GM12891 (cell line): ENCODE measurements at regions not wholly inside any gene's neighbourhood (a gene's known extent, or its start where the extent isn't known, plus 50 kb on each side); places are given as distances from the start of the nearest gene placed in this dataset.

Source experiments
- DNase-seq: peaks from one replicate; pipeline ENCODE4 v3.0.0; 2011; ENCODE audit warnings: low spot score; ENCODE audit not compliant: insufficient read length
- FAIRE-seq: peaks from 2 replicates; lab custom pipeline; 2011; peaks lifted over from hg19 to GRCh38; lab: Jason Lieb, UNC
- PAX5 ChIP-seq: IDR thresholded peaks from 2 replicates; pipeline ENCODE4 v1.6.1; 2011; ENCODE audit warnings: low read length, moderate library complexity, mild to moderate bottlenecking; ENCODE audit not compliant: insufficient read depth, severe bottlenecking
- POLR2A ChIP-seq: IDR thresholded peaks from 2 replicates; pipeline ENCODE4 v1.6.1; 2011; ENCODE audit warnings: low read depth, low read length, control low read depth
- POLR2AphosphoS5 ChIP-seq: IDR thresholded peaks from 2 replicates; pipeline ENCODE4 v1.6.1; 2011; ENCODE audit warnings: low read depth, low read length, control low read depth
- POU2F2 ChIP-seq: IDR thresholded peaks from 2 replicates; pipeline ENCODE4 v1.6.1; 2011; ENCODE audit warnings: low read depth, mild to moderate bottlenecking, control low read depth, low read length, moderate library complexity
- SPI1 ChIP-seq: IDR thresholded peaks from 2 replicates; pipeline ENCODE4 v1.6.1; 2011; ENCODE audit warnings: low read depth, low read length, control low read depth
- TAF1 ChIP-seq: IDR thresholded peaks from 2 replicates; pipeline ENCODE4 v1.6.1; 2011; ENCODE audit warnings: low read depth, low read length, control low read depth

DNA sequence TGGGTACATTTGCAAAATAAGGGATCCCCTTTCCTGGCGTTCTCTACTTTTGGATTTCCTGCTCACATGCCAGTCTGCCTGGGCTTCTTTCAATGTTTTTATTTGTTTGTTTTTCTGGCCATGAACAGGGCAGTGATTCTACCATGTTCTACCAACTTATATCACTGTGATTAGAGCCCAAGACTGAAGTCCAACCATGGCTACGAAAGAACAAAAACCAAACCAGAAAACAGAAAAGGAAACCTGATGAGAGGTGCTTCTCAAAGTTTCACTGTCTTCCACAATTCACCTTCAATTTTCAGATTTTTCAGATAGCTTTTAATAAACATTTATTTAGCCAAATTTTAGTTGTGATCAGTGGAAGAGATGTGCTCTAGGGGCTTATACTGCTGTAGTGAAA, 187.6 kb upstream of the TACR3 start:
- no peak for FAIRE-seq
- TF ChIP-seq TAF1, result no peak
- TF ChIP-seq SPI1, result no peak
- no peak for TF ChIP-seq POLR2AphosphoS5
- no peak for TF ChIP-seq PAX5
- no peak for TF ChIP-seq POLR2A
- TF ChIP-seq POU2F2, result no peak
- DNase-seq, result no peak

DNA sequence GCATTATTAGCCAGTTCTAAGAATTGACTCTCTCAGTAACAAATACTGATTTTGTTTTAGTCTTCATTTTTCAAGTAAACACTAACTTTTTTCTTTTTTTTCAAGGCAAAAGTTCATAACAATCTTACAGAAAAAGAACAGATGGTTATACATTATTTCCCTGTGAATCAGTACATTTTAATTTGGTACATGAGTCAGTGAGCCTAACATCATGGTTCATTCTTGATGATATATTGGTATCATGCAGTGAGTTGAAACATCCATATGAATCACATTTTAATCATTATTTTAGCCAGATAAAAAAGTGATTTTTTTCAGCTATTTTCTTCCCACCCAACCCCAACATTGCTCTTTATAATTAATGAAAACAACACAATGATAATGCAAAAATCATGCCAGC, 184.3 kb upstream of the TACR3 start:
- DNase-seq, result no peak
- no peak for FAIRE-seq
- TF ChIP-seq SPI1 (no peak), PAX5 (no peak), POLR2A (no peak), POLR2AphosphoS5 (no peak), POU2F2 (no peak)

DNA sequence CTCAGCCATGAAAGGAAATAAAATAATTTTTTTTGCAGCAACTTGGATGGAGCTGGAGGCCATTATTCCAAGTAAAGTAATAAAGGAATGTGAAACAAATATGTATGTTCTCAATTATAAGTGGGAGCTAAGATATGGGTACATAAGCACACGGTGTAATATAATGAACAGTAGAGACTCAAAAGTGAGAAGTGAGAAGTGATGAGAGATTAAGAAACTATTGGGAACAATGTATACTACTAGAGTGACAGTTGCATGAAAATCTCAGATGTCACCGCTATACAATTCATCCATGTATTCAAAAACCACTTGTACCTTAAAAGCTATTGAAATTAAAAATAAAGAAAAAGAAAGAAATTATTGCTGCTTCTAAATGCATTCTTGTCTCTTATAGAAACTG, 182.9 kb upstream of the TACR3 start:
- DNase-seq (no peak), FAIRE-seq (no peak)
- TF ChIP-seq PAX5 (no peak), POLR2A (no peak), TAF1 (no peak), SPI1 (no peak), POU2F2 (no peak)

DNA sequence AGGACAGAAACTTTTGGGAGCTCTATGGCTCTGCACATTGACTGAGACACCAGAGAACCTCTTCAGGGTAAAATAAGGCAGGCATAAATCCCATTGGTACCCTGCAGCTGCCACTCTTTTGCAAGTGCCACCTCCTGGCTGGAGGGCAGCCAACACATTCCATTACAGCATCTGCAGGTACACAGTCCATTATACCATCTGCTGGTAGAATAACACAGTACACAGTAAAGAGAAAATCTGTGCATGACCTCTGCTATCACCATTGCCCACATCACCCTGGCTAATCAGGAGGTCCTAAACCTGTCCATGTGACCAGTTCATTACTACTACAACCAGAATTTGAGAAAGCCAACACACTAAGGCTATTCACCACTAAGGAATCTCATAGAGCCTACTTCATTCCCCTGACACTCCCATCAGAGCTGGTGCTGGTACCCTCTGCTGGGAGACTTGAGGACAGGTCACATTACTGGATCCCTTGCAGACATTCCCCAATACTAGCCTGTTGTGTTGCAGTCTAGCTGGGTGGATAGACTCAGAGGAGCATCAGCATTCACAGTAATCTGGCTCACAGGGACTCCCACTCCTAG, 176.2 kb upstream of the TACR3 start:
- TF ChIP-seq POU2F2, result no peak
- no peak for TF ChIP-seq POLR2AphosphoS5
- no peak for TF ChIP-seq TAF1
- no peak for TF ChIP-seq PAX5
- TF ChIP-seq SPI1, result no peak
- TF ChIP-seq POLR2A, result no peak
- DNase-seq (no peak), FAIRE-seq (no peak)

GRCh38 chr4:103892586-103892985, 172.8 kb upstream of the TACR3 start:
- no peak for DNase-seq
- no peak for FAIRE-seq

GRCh38 chr4:103887191-103887590, 167.4 kb upstream of the TACR3 start:
- TF ChIP-seq TAF1 (no peak), SPI1 (no peak), POLR2AphosphoS5 (no peak), POLR2A (no peak), POU2F2 (no peak), PAX5 (no peak)

More at GRCh38 chr4:103892586-103892985, 172.8 kb upstream of the TACR3 start:
- no peak for TF ChIP-seq SPI1
- no peak for TF ChIP-seq POU2F2

DNA sequence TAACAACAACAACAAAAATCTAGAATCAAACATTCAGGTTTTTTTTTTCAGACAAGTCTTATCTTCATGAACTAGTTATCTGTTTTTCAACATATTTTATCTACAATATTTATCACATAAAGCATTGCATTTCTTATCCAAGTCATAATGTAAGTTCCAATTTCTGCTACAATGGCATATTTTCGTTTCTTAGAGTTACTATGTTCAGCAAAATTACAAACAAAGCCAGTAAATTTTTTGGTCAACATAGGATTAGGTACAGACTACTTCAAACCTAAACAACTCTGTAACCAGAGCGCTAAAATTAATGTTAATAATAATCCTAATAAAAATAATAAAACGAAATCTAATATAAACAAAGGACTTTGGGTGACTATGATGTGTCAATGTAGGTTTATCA, 165.4 kb upstream of the TACR3 start:
- TF ChIP-seq PAX5, result no peak
- no peak for TF ChIP-seq SPI1
- no peak for TF ChIP-seq POLR2A
- no peak for TF ChIP-seq TAF1
- no peak for TF ChIP-seq POLR2AphosphoS5
- TF ChIP-seq POU2F2, result no peak
- DNase-seq (no peak), FAIRE-seq (no peak)

More at GRCh38 chr4:103887191-103887590, 167.4 kb upstream of the TACR3 start:
- FAIRE-seq (no peak), DNase-seq (no peak)

DNA sequence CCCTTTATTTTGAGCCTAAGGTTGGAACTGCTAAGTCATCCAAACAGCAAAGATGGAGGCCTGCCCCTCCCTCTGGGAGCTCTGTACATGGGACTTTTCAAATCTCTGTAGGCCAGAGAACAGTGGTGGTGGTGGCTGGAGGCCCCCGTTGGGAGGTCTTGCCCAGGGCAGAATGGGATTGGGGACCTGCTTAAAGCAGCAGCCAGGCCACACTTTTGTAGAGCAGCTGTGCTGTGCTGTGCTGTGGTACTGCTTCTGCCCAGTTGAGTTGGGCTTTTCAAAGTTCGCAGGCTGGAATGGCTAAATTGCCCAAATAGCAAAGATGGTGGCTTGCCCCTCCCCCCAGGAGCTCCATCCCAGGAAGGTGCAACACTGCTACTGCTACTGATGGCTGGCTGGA, 147.5 kb upstream of the TACR3 start:
- FAIRE-seq, result no peak
- no peak for DNase-seq
- TF ChIP-seq PAX5 (no peak), POLR2A (no peak), SPI1 (no peak), TAF1 (no peak)

GRCh38 chr4:103853627-103854026, 133.8 kb upstream of the TACR3 start:
- FAIRE-seq (no peak), DNase-seq (no peak)
- TF ChIP-seq TAF1 (no peak), PAX5 (no peak), POLR2AphosphoS5 (no peak), SPI1 (no peak), POU2F2 (no peak), POLR2A (no peak)

- no peak for DNase-seq
- no peak for FAIRE-seq
- TF ChIP-seq POU2F2 (no peak), TAF1 (no peak), SPI1 (no peak), POLR2A (no peak), POLR2AphosphoS5 (no peak), PAX5 (no peak)
Observed at GRCh38 chr4:103853146-103853545, 133.4 kb upstream of the TACR3 start.
